GM12874 (cell line): ENCODE measurements at regions not wholly inside any gene's neighbourhood (a gene's known extent, or its start where the extent isn't known, plus 50 kb on each side); places are given as distances from the start of the nearest gene placed in this dataset.

Source experiments
- TF ChIP-seq, protein P1 (sequence below): IDR thresholded peaks from 2 replicates; pipeline ENCODE4 v1.5.1; 2011; ENCODE audit warnings: low read depth, mild to moderate bottlenecking, control low read depth, low read length, moderate library complexity; ENCODE audit not compliant: insufficient read depth

DNA sequence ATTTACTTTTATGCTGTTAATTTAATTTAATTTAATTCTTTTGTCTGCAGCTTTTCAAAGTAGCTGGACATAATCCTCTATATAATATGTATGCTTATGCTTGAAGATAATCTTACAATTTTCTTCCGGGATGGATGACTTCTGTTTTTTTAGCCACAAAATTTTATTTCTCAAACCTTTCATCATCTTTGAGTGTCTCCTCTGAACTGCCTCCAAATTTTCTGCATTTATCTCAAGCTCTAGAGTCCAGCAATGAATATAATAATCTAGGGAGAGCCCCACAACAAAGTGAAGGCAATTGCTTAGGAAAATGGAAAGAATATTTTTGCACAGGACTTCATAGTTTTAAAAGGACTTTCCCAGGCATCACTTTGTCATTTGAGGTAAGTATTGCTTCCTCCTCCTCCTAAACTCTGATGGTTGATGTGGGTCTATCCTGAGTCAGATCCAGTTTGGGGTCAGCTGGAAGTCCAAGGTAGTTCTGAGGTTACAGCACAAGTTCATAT is 53.7 kb upstream of the FAM3C start:
- TF ChIP-seq, protein P1, sequence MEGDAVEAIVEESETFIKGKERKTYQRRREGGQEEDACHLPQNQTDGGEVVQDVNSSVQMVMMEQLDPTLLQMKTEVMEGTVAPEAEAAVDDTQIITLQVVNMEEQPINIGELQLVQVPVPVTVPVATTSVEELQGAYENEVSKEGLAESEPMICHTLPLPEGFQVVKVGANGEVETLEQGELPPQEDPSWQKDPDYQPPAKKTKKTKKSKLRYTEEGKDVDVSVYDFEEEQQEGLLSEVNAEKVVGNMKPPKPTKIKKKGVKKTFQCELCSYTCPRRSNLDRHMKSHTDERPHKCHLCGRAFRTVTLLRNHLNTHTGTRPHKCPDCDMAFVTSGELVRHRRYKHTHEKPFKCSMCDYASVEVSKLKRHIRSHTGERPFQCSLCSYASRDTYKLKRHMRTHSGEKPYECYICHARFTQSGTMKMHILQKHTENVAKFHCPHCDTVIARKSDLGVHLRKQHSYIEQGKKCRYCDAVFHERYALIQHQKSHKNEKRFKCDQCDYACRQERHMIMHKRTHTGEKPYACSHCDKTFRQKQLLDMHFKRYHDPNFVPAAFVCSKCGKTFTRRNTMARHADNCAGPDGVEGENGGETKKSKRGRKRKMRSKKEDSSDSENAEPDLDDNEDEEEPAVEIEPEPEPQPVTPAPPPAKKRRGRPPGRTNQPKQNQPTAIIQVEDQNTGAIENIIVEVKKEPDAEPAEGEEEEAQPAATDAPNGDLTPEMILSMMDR: no peak

DNA sequence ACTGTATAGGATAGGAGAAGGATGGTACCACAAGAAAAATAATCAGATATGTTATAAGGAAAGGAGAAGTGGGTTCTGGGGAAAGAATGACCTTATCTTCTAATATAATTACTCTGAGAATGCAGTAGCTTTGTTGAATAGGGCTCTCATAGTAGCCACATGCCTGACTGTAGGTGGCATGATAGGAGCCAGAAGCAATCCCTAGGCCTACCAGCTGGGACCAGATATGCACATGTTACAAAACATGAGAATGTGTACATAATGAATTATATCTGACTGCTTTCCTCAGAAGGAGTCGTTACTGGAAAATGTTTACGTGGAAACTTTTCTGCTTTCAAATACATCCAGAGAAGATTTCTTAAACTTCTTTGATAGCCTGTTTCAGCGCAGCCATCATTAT is 53.2 kb upstream of the FAM3C start:
- TF ChIP-seq, protein P1: no peak

DNA sequence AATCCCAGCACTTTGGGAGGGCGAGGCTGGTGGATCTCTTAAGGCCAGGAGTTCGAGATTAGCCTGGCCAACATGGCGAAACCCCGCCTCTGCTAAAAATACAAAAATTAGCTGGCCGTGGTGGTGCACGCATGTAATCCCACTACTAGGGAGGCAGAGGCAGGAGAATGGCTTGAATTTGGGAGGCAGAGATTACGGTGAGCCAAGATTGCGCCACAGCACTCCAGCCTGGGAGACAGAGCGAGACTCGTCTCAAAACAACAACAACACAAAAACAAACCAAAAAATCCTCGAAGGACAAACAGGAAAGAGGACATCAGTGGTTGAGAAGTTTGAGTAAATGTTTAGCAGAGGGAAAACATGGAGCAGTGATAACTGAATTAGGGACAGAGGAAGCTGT is 52.3 kb upstream of the FAM3C start:
- TF ChIP-seq, protein P1: no peak

DNA sequence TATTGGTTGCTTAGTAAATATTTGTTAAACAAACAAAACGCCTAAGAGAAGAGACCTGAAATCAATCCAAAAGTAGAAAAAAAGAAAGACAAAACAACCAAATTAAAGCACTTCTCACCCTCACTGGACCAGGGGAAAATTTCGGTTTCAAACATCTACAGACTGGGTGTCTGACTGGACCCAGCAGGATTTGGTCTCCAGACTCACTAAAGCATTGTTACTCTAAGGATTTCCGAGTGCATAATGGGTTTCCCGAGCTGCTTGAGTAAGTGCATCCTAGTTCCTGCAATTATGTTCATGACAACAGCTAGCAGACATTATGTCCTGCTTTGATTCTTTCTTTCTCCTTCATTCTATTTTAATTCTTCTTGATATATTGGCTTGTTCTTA is 51.8 kb upstream of the FAM3C start:
- TF ChIP-seq, protein P1: no peak

DNA sequence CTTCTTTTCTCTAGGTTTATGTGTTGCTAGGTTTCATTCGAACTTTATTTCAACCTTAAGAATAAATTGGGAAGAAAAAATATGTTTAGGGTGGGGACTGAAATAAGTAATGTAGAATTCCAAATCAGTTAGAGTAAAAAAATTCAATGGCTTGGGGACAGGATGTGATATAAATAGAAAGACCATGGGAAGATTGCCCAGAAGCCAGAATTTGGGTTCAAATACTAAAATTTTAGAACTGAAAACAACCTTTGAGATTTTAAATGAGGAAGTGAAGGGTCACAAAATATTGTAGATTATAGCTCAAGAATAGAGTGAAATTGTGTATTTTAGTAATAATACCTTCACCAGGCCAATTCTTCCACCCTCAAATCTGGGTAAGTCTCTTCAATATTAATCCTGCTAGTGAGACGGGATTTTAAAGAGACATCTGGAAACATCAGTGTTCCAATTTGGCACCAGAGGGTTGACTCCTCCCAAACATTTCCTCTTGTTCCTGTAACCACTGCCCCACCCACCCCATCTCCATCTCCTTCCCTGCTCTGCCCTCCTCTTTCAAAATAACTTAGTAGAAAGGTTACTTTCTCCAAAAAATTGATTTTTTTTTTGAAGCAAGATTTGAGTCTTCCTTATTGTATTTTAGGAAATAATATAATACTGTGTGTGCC is 51.3 kb upstream of the FAM3C start:
- TF ChIP-seq, protein P1: no peak

DNA sequence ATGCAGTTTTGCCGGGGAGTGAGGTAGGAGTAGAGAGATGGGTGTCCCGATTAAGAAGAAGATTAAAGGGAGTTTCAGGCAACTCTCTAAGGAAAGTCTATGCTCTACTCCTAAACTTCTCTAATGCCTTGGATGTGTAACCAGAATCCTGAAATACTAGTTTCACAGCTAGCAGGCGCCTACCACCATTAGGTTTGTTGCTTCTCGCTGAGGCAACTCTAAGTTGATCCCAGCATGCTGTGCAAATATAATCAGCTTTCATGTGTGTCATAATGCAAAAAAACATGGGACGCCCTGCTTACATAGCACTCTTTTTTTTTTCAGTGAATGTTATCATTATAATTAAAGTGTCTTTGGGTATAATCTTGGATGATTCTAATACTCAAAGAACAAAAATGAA is 50.4 kb upstream of the FAM3C start:
- TF ChIP-seq, protein P1: no peak
